ENCODE measurements at regions not wholly inside any gene's neighbourhood (a gene's known extent, or its start where the extent isn't known, plus 50 kb on each side); places are given as distances from the start of the nearest gene placed in this dataset.

DNA sequence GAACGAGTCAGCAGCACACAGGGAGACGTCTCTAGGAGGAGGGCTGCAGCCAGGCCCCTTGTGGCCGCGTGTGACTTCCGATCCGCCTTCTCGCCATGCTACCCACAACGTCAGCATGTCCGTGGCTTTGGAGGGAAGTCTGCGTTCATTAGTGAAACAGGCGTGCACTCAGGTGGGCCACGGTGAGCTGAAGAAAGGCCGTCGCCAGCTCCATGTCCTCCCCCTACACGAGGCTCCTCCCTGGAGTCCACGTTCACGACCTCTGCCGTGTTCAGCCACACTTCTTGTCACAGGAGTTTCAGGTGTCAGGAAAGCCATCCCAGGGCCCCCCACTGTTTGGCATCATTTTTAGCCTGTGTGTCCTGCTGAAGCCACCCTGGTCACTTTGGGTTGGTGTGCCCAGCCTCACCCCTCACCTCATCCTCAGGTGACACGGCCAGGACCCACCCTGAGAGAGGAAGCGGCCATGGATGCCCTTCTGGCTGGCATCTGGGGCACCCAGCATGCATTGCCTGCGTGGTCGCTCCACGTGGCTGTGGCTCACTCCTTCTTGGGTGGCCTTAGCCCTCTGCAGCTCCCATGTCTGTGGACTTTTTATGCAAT is 310.6 kb upstream of the SHH start:
- Histone ChIP-seq H3K27me3 (ENCODE audit: control insufficient read depth, insufficient read depth, low read length) (no peaks in the 10 kb centered on the region), H3K9me3 (ENCODE audit: control insufficient read depth, insufficient read depth, low read depth, low read length) (no peaks in the 10 kb centered on the region), H3K4me3 (ENCODE audit: low read depth in 2 of 2, low read length in 2 of 2) (no peak overlapping the region), H3K36me3 (ENCODE audit: control insufficient read depth, insufficient read depth, low read length) (no peaks in the 10 kb centered on the region), H3K4me1 (ENCODE audit: control insufficient read depth, insufficient read depth, low read length) (peaks cover 10% of the 10 kb centered on the region), H3K27ac (ENCODE audit: low read length) (no peak overlapping the region)
- no TSS peak for BruUV-seq (replicated peaks)
- DNase-seq (ENCODE audit: low read depth, low spot score): no peak
- no peak for TF ChIP-seq TCF7L2 (IDR thresholded peaks at IDR 0.05; ENCODE audit: low read depth, low read length)
- CTCF ChIA-PET: no interaction called here
- in situ Hi-C loops (cut with HindIII; ENCODE audit: low pct_unique_long_range_greater_than_20kb, low sequenced_read_pairs) (no loop called here), intact Hi-C loops (cut with micrococcal nuclease; ENCODE audit: unreplicated experiment) (no loop called here)
- POLR2A ChIA-PET: no interaction called here
- no peak for ATAC-seq

DNA sequence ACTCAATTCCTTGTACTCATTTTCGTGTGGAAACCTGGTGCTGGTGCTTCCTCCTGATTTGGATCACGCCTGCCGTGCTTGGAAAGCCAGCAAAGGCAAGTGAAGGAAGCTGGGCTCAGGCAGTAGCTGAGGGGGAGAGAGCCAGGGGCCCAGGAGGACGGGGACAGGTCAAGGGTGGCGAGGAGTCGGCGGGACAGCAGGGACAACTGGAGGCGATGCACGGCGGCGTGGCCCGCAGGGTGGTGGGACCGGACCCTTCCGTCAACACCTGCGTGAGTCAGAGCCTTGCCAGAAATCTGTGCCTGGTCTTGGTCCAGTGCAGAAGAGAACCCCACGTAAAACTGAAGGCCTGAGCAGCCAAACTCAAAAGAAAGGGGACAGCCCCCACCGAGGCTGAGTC is 309.7 kb upstream of the SHH start:
- no peaks in the 10 kb centered on the region for H3K36me3 ChIP-seq (ENCODE audit: control insufficient read depth, insufficient read depth, low read length)
- CTCF ChIA-PET: no interaction called here
- POLR2A ChIA-PET: no interaction called here
- H3K27me3 ChIP-seq (ENCODE audit: control insufficient read depth, insufficient read depth, low read length): no peaks in the 10 kb centered on the region
- in situ Hi-C loops (cut with HindIII; ENCODE audit: low pct_unique_long_range_greater_than_20kb, low sequenced_read_pairs): no loop called here
- no peaks in the 10 kb centered on the region for H3K9me3 ChIP-seq (ENCODE audit: control insufficient read depth, insufficient read depth, low read depth, low read length)
- intact Hi-C loops (cut with micrococcal nuclease; ENCODE audit: unreplicated experiment): no loop called here
- BruUV-seq (replicated peaks): no TSS peak
- no peak overlapping the region for H3K27ac ChIP-seq (ENCODE audit: low read length)
- no peak for TF ChIP-seq POLR2AphosphoS5 (IDR thresholded peaks at IDR 0.05; ENCODE audit: low read depth, low read length)
- TF ChIP-seq, protein P1, sequence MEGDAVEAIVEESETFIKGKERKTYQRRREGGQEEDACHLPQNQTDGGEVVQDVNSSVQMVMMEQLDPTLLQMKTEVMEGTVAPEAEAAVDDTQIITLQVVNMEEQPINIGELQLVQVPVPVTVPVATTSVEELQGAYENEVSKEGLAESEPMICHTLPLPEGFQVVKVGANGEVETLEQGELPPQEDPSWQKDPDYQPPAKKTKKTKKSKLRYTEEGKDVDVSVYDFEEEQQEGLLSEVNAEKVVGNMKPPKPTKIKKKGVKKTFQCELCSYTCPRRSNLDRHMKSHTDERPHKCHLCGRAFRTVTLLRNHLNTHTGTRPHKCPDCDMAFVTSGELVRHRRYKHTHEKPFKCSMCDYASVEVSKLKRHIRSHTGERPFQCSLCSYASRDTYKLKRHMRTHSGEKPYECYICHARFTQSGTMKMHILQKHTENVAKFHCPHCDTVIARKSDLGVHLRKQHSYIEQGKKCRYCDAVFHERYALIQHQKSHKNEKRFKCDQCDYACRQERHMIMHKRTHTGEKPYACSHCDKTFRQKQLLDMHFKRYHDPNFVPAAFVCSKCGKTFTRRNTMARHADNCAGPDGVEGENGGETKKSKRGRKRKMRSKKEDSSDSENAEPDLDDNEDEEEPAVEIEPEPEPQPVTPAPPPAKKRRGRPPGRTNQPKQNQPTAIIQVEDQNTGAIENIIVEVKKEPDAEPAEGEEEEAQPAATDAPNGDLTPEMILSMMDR (IDR thresholded peaks at IDR 0.05): no peak
- TF ChIP-seq SIN3A (IDR thresholded peaks at IDR 0.05; ENCODE audit: borderline replicate concordance, insufficient read depth, low read depth, low read length): no peak
- TF ChIP-seq, protein P2, sequence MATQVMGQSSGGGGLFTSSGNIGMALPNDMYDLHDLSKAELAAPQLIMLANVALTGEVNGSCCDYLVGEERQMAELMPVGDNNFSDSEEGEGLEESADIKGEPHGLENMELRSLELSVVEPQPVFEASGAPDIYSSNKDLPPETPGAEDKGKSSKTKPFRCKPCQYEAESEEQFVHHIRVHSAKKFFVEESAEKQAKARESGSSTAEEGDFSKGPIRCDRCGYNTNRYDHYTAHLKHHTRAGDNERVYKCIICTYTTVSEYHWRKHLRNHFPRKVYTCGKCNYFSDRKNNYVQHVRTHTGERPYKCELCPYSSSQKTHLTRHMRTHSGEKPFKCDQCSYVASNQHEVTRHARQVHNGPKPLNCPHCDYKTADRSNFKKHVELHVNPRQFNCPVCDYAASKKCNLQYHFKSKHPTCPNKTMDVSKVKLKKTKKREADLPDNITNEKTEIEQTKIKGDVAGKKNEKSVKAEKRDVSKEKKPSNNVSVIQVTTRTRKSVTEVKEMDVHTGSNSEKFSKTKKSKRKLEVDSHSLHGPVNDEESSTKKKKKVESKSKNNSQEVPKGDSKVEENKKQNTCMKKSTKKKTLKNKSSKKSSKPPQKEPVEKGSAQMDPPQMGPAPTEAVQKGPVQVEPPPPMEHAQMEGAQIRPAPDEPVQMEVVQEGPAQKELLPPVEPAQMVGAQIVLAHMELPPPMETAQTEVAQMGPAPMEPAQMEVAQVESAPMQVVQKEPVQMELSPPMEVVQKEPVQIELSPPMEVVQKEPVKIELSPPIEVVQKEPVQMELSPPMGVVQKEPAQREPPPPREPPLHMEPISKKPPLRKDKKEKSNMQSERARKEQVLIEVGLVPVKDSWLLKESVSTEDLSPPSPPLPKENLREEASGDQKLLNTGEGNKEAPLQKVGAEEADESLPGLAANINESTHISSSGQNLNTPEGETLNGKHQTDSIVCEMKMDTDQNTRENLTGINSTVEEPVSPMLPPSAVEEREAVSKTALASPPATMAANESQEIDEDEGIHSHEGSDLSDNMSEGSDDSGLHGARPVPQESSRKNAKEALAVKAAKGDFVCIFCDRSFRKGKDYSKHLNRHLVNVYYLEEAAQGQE (IDR thresholded peaks at IDR 0.05; ENCODE audit: insufficient read depth in 1 of 2, low read depth in 2 of 2, low read length in 1 of 2): no peak
- TF ChIP-seq TCF7L2 (IDR thresholded peaks at IDR 0.05; ENCODE audit: low read depth, low read length): no peak
- peaks cover 1% of the 10 kb centered on the region for H3K4me1 ChIP-seq (ENCODE audit: control insufficient read depth, insufficient read depth, low read length)
- ATAC-seq (no peak), DNase-seq (ENCODE audit: low read depth, low spot score) (no peak)
- no peak overlapping the region for H3K4me3 ChIP-seq (ENCODE audit: low read depth in 2 of 2, low read length in 2 of 2)

DNA sequence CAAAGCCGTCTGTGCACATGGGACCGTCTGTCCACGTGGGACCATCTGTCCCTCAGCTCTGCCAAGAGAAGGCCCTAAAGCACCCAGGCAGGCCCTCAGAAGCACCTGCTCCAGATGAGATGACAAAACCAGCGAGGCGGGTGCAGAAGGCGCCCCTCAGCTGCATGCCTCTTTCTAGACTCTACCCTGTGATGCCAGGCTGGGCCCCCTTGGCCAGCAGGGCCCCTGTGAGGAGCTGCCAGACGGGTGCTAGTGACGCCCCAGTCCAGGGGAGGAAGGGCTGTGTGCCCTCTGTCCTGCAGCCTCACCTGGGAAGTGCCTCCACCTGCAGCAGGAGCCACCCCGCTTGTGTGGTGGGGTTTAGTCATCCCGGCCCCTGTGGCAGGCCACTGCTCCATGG is 309.2 kb upstream of the SHH start:
- Histone ChIP-seq H3K27ac (ENCODE audit: low read length) (no peak overlapping the region), H3K9me3 (ENCODE audit: control insufficient read depth, insufficient read depth, low read depth, low read length) (no peaks in the 10 kb centered on the region), H3K4me1 (ENCODE audit: control insufficient read depth, insufficient read depth, low read length) (no peaks in the 10 kb centered on the region; the same call in 1 of the 2 replicates), H3K4me3 (ENCODE audit: low read depth in 2 of 2, low read length in 2 of 2) (no peak overlapping the region), H3K36me3 (ENCODE audit: control insufficient read depth, insufficient read depth, low read length) (no peaks in the 10 kb centered on the region), H3K27me3 (ENCODE audit: control insufficient read depth, insufficient read depth, low read length) (no peaks in the 10 kb centered on the region)
- no peak for ATAC-seq
- no TSS peak for BruUV-seq (replicated peaks)
- DNase-seq (ENCODE audit: low read depth, low spot score): no peak
- intact Hi-C loops (cut with micrococcal nuclease; ENCODE audit: unreplicated experiment) (no loop called here), in situ Hi-C loops (cut with HindIII; ENCODE audit: low pct_unique_long_range_greater_than_20kb, low sequenced_read_pairs) (no loop called here)
- ChIA-PET CTCF (no interaction called here), POLR2A (no interaction called here)
- TF ChIP-seq, protein P1 (IDR thresholded peaks at IDR 0.05): no peak
- TF ChIP-seq, protein P2 (IDR thresholded peaks at IDR 0.05; ENCODE audit: insufficient read depth in 1 of 2, low read depth in 2 of 2, low read length in 1 of 2): no peak
- TF ChIP-seq TCF7L2 (IDR thresholded peaks at IDR 0.05; ENCODE audit: low read depth, low read length) (no peak), POLR2AphosphoS5 (IDR thresholded peaks at IDR 0.05; ENCODE audit: low read depth, low read length) (no peak)

All from Panc1 (cell line).